Body of pancreas (tissue), 4 donors: ENCODE measurements at regions not wholly inside any gene's neighbourhood (a gene's known extent, or its start where the extent isn't known, plus 50 kb on each side); places are given as distances from the start of the nearest gene placed in this dataset.

Source experiments
- CTCF ChIP-seq, 7 experiments: fragments of 450-650 bp in 4 of 7; fragments of 200-600 bp in 3 of 7; sonication (generic) in 3 of 7; IDR thresholded peaks; one replicate each; pipeline ENCODE4 v1.5.1; 2016 to 2019; ENCODE audit warnings: antibody characterized with exemption in 7 of 7
- POLR2A ChIP-seq, 3 donors: fragments of 450-650 bp; IDR thresholded peaks; one replicate each; pipeline ENCODE4 v1.6.1; 2016; ENCODE audit warnings: antibody characterized with exemption in 3 of 3, mild to moderate bottlenecking in 2 of 3

GRCh38 chr3:117625174-117625573 is 915.6 kb downstream of the TUSC7 start:
- TF ChIP-seq POLR2A (IDR thresholded peaks at IDR 0.05) (no peak), CTCF (IDR thresholded peaks at IDR 0.05) (no peak)
